ENCODE measurements at regions not wholly inside any gene's neighbourhood (a gene's known extent, or its start where the extent isn't known, plus 50 kb on each side); places are given as distances from the start of the nearest gene placed in this dataset.

- Histone ChIP-seq H3F3A (replicated peaks; ENCODE audit: low read depth) (no peaks in the 10 kb centered on the region), H3K4me3 (no peak overlapping the region), H3K27ac (ENCODE audit: low read depth) (no peak overlapping the region), H3K36me3 (ENCODE audit: insufficient read depth) (no peaks in the 10 kb centered on the region), H2AFZ (no peak overlapping the region), H3K4me2 (no peak overlapping the region), H3K9me2 (ENCODE audit: insufficient read depth) (peaks cover 21% of the 10 kb centered on the region; the same call in 1 of the 2 replicates), H3K27me3 (ENCODE audit: insufficient read depth) (no peaks in the 10 kb centered on the region), H3K79me2 (replicated peaks; ENCODE audit: insufficient read depth) (no peaks in the 10 kb centered on the region; the same call in 1 of the 2 replicates), H4K20me1 (replicated peaks; ENCODE audit: insufficient read depth) (no peaks in the 10 kb centered on the region), H3K4me1 (ENCODE audit: insufficient read depth) (peaks cover 41% of the 10 kb centered on the region)
- ATAC-seq (no peak), DNase-seq (ENCODE audit: low spot score) (no peak)
- Mint-ChIP-seq H3K4me1 (peaks cover 44% of the 10 kb centered on the region), H3K9me3 (peaks cover 19% of the 10 kb centered on the region), H3K36me3 (ENCODE audit: low read depth) (peaks cover 34% of the 10 kb centered on the region), H3K27ac (no peak overlapping the region), H3K4me3 (no peak overlapping the region), H3K27me3 (ENCODE audit: insufficient read depth, low read depth, poor library complexity) (peaks cover 15% of the 10 kb centered on the region)
- TF ChIP-seq NANOG (IDR thresholded peaks at IDR 0.05; ENCODE audit: borderline replicate concordance) (no peak), EZH2 (IDR thresholded peaks at IDR 0.05; ENCODE audit: low read depth, unreplicated experiment) (no peak)
These were observed 261.8 kb upstream of the MTNR1B start for GRCh38 chr11:92707665-92708064.

- no peaks in the 10 kb centered on the region for H4K20me1 ChIP-seq (replicated peaks; ENCODE audit: insufficient read depth)
- ATAC-seq: peak; percentile 81
- H3K4me3 Mint-ChIP-seq: no peak overlapping the region
- H3K4me2 ChIP-seq: no peak overlapping the region; the same call in 1 of the 2 replicates
- peaks cover 53% of the 10 kb centered on the region for H3K4me1 ChIP-seq (ENCODE audit: insufficient read depth)
- peaks cover 21% of the 10 kb centered on the region for H3K36me3 Mint-ChIP-seq (ENCODE audit: low read depth)
- no peak overlapping the region for H3K27ac ChIP-seq (ENCODE audit: low read depth)
- H3F3A ChIP-seq (replicated peaks; ENCODE audit: low read depth): no peaks in the 10 kb centered on the region
- H3K4me3 ChIP-seq: no peak overlapping the region
- H3K4me1 Mint-ChIP-seq: peaks cover 54% of the 10 kb centered on the region
- H3K79me2 ChIP-seq (replicated peaks; ENCODE audit: insufficient read depth): no peaks in the 10 kb centered on the region; the same call in 1 of the 2 replicates
- H2AFZ ChIP-seq: no peak overlapping the region
- peaks cover 15% of the 10 kb centered on the region for H3K27me3 Mint-ChIP-seq (ENCODE audit: insufficient read depth, low read depth, poor library complexity)
- peak; percentile 38 for DNase-seq (ENCODE audit: low spot score)
- H3K27me3 ChIP-seq (ENCODE audit: insufficient read depth): no peaks in the 10 kb centered on the region
- peaks cover 16% of the 10 kb centered on the region for H3K9me3 Mint-ChIP-seq
- H3K36me3 ChIP-seq (ENCODE audit: insufficient read depth): no peaks in the 10 kb centered on the region
- H3K9me2 ChIP-seq (ENCODE audit: insufficient read depth): peaks cover 17% of the 10 kb centered on the region; the same call in 1 of the 2 replicates
- H3K27ac Mint-ChIP-seq: no peak overlapping the region
- TF ChIP-seq, protein P1, sequence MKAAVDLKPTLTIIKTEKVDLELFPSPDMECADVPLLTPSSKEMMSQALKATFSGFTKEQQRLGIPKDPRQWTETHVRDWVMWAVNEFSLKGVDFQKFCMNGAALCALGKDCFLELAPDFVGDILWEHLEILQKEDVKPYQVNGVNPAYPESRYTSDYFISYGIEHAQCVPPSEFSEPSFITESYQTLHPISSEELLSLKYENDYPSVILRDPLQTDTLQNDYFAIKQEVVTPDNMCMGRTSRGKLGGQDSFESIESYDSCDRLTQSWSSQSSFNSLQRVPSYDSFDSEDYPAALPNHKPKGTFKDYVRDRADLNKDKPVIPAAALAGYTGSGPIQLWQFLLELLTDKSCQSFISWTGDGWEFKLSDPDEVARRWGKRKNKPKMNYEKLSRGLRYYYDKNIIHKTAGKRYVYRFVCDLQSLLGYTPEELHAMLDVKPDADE (IDR thresholded peaks at IDR 0.05): no peak
- no peak for TF ChIP-seq EZH2 (IDR thresholded peaks at IDR 0.05; ENCODE audit: low read depth, unreplicated experiment)
- TF ChIP-seq ZNF114 (CRISPR knock-in tag; IDR thresholded peaks at IDR 0.05): no peak
- TF ChIP-seq NANOG (IDR thresholded peaks at IDR 0.05; ENCODE audit: borderline replicate concordance): no peak
- TF ChIP-seq, protein P2, sequence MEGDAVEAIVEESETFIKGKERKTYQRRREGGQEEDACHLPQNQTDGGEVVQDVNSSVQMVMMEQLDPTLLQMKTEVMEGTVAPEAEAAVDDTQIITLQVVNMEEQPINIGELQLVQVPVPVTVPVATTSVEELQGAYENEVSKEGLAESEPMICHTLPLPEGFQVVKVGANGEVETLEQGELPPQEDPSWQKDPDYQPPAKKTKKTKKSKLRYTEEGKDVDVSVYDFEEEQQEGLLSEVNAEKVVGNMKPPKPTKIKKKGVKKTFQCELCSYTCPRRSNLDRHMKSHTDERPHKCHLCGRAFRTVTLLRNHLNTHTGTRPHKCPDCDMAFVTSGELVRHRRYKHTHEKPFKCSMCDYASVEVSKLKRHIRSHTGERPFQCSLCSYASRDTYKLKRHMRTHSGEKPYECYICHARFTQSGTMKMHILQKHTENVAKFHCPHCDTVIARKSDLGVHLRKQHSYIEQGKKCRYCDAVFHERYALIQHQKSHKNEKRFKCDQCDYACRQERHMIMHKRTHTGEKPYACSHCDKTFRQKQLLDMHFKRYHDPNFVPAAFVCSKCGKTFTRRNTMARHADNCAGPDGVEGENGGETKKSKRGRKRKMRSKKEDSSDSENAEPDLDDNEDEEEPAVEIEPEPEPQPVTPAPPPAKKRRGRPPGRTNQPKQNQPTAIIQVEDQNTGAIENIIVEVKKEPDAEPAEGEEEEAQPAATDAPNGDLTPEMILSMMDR (conservative IDR thresholded peaks at IDR 0.05; ENCODE audit: low read depth in 2 of 2): no peak
- TF ChIP-seq CREB1 (CRISPR knock-in tag; IDR thresholded peaks at IDR 0.05; ENCODE audit: low read depth): no peak
- TF ChIP-seq, protein P3, sequence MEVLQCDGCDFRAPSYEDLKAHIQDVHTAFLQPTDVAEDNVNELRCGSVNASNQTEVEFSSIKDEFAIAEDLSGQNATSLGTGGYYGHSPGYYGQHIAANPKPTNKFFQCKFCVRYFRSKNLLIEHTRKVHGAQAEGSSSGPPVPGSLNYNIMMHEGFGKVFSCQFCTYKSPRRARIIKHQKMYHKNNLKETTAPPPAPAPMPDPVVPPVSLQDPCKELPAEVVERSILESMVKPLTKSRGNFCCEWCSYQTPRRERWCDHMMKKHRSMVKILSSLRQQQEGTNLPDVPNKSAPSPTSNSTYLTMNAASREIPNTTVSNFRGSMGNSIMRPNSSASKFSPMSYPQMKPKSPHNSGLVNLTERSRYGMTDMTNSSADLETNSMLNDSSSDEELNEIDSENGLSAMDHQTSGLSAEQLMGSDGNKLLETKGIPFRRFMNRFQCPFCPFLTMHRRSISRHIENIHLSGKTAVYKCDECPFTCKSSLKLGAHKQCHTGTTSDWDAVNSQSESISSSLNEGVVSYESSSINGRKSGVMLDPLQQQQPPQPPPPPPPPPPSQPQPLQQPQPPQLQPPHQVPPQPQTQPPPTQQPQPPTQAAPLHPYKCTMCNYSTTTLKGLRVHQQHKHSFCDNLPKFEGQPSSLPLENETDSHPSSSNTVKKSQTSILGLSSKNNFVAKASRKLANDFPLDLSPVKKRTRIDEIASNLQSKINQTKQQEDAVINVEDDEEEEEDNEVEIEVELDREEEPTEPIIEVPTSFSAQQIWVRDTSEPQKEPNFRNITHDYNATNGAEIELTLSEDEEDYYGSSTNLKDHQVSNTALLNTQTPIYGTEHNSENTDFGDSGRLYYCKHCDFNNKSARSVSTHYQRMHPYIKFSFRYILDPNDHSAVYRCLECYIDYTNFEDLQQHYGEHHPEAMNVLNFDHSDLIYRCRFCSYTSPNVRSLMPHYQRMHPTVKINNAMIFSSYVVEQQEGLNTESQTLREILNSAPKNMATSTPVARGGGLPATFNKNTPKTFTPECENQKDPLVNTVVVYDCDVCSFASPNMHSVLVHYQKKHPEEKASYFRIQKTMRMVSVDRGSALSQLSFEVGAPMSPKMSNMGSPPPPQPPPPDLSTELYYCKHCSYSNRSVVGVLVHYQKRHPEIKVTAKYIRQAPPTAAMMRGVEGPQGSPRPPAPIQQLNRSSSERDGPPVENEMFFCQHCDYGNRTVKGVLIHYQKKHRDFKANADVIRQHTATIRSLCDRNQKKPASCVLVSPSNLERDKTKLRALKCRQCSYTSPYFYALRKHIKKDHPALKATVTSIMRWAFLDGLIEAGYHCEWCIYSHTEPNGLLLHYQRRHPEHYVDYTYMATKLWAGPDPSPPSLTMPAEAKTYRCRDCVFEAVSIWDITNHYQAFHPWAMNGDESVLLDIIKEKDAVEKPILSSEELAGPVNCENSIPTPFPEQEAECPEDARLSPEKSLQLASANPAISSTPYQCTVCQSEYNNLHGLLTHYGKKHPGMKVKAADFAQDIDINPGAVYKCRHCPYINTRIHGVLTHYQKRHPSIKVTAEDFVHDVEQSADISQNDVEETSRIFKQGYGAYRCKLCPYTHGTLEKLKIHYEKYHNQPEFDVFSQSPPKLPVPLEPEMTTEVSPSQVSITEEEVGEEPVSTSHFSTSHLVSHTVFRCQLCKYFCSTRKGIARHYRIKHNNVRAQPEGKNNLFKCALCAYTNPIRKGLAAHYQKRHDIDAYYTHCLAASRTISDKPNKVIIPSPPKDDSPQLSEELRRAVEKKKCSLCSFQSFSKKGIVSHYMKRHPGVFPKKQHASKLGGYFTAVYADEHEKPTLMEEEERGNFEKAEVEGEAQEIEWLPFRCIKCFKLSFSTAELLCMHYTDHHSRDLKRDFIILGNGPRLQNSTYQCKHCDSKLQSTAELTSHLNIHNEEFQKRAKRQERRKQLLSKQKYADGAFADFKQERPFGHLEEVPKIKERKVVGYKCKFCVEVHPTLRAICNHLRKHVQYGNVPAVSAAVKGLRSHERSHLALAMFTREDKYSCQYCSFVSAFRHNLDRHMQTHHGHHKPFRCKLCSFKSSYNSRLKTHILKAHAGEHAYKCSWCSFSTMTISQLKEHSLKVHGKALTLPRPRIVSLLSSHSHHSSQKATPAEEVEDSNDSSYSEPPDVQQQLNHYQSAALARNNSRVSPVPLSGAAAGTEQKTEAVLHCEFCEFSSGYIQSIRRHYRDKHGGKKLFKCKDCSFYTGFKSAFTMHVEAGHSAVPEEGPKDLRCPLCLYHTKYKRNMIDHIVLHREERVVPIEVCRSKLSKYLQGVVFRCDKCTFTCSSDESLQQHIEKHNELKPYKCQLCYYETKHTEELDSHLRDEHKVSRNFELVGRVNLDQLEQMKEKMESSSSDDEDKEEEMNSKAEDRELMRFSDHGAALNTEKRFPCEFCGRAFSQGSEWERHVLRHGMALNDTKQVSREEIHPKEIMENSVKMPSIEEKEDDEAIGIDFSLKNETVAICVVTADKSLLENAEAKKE (CRISPR knock-in tag; IDR thresholded peaks at IDR 0.05): no peak
- no peak for TF ChIP-seq ZNF331 (CRISPR knock-in tag; IDR thresholded peaks at IDR 0.05; ENCODE audit: low read depth)
- TF ChIP-seq EZH2phosphoT487 (IDR thresholded peaks at IDR 0.05; ENCODE audit: unreplicated experiment): no peak
- no peak for TF ChIP-seq JUNB (IDR thresholded peaks at IDR 0.05; ENCODE audit: unreplicated experiment)
- TF ChIP-seq STAT1 (IDR thresholded peaks at IDR 0.05; ENCODE audit: unreplicated experiment): no peak
- no peak for TF ChIP-seq POLR2AphosphoS5 (IDR thresholded peaks at IDR 0.05; ENCODE audit: low read depth)
These were observed 260.1 kb upstream of the MTNR1B start for GRCh38 chr11:92709329-92709728.

Data from GM23338 (cell line).